Left ventricle myocardium superior (tissue), 1 donor: ENCODE measurements at regions not wholly inside any gene's neighbourhood (a gene's known extent, or its start where the extent isn't known, plus 50 kb on each side); places are given as distances from the start of the nearest gene placed in this dataset.
A peak's percentile ranks its signal among the peaks of the same experiment; 100 is the strongest.
"Not testable (repeated sequence)": the region's sequence is repeated elsewhere in the genome, so short reads cannot be mapped to it uniquely, and the experiment has no call there.

Experiments
- ATAC-seq: fragments of 200-7000 bp; cut with Tn5 transposase; one replicate; pipeline ENCODE4 v1.9.1; 2020; ENCODE audit warnings: mild to moderate bottlenecking, moderate library complexity
- DNase-seq: peaks from one replicate; pipeline ENCODE4 v3.0.0-alpha.2; 2020
- intact Hi-C: fragments of 100-400 bp; cut with micrococcal nuclease; formaldehyde crosslinking; loops from one replicate; pipeline ENCODE4 v1.11.0; 2022
- donor health status: DM: no; HTN: yes; CAD: no; lungs with severe emphysema.

GRCh38 chr1:219074084-219074728 lies 99.5 kb upstream of the LYPLAL1 start:
- ATAC-seq (no peak), DNase-seq (no peak)
- intact Hi-C loops, result no loop called here

- DNase-seq, result no peak
- no peak for ATAC-seq
- intact Hi-C loops, result no loop called here
Measured at GRCh38 chr1:219075121-219075879, 98.4 kb upstream of the LYPLAL1 start.

- intact Hi-C loops, result no loop called here
- no peak for ATAC-seq
Measured at GRCh38 chr1:219076326-219076937, 97.2 kb upstream of the LYPLAL1 start.

GRCh38 chr1:219077767-219078166 lies 95.9 kb upstream of the LYPLAL1 start:
- intact Hi-C loops, ATAC-seq, DNase-seq: not testable (repeated sequence)

More at GRCh38 chr1:219076326-219076937, 97.2 kb upstream of the LYPLAL1 start:
- no peak for DNase-seq

GRCh38 chr1:219081943-219082925 lies 91.4 kb upstream of the LYPLAL1 start:
- ATAC-seq (no peak), DNase-seq (no peak)
- intact Hi-C loops, result no loop called here

- intact Hi-C loops, result no loop called here
- ATAC-seq (no peak), DNase-seq (no peak)
Measured at GRCh38 chr1:219083631-219084030, 90.0 kb upstream of the LYPLAL1 start.

- ATAC-seq (no peak), DNase-seq (no peak)
- intact Hi-C loops, result no loop called here
Measured at GRCh38 chr1:219085082-219085481, 88.6 kb upstream of the LYPLAL1 start.

- DNase-seq (no peak), ATAC-seq (no peak)
- intact Hi-C loops, result no loop called here
Measured at GRCh38 chr1:219085988-219086387, 87.7 kb upstream of the LYPLAL1 start.

GRCh38 chr1:219086956-219087469 lies 86.7 kb upstream of the LYPLAL1 start:
- ATAC-seq, result no peak
- no peak for DNase-seq
- intact Hi-C loops, result no loop called here

- intact Hi-C loops, result no loop called here
- peak; percentile 25 for DNase-seq
- peak; percentile 88 for ATAC-seq
Measured at GRCh38 chr1:219088778-219089557, 84.7 kb upstream of the LYPLAL1 start.

- ATAC-seq (no peak), DNase-seq (no peak)
- intact Hi-C loops, result no loop called here
Measured at GRCh38 chr1:219090607-219091006, 83.1 kb upstream of the LYPLAL1 start.

- ATAC-seq, result no peak
- intact Hi-C loops, result no loop called here
Measured at GRCh38 chr1:219092206-219092605, 81.5 kb upstream of the LYPLAL1 start.

GRCh38 chr1:219099307-219099706 lies 74.4 kb upstream of the LYPLAL1 start:
- ATAC-seq (no peak), DNase-seq (no peak)
- intact Hi-C loops, result no loop called here

More at GRCh38 chr1:219092206-219092605, 81.5 kb upstream of the LYPLAL1 start:
- DNase-seq, result no peak

- DNase-seq (no peak), ATAC-seq (no peak)
- intact Hi-C loops, result no loop called here
Measured at GRCh38 chr1:219100059-219100458, 73.6 kb upstream of the LYPLAL1 start.

GRCh38 chr1:219102466-219102865 lies 71.2 kb upstream of the LYPLAL1 start:
- DNase-seq, intact Hi-C loops, ATAC-seq: not testable (repeated sequence)

GRCh38 chr1:219105893-219106292 lies 67.8 kb upstream of the LYPLAL1 start:
- DNase-seq, result no peak
- intact Hi-C loops, result no loop called here
- no peak for ATAC-seq

- intact Hi-C loops, result no loop called here
- DNase-seq (no peak), ATAC-seq (no peak)
Measured at GRCh38 chr1:219109424-219110018, 64.2 kb upstream of the LYPLAL1 start.

GRCh38 chr1:219113261-219113660 lies 60.4 kb upstream of the LYPLAL1 start:
- DNase-seq (no peak), ATAC-seq (no peak)
- intact Hi-C loops, result no loop called here
